Left renal cortex interstitium (tissue), 4 donors: ENCODE measurements at regions not wholly inside any gene's neighbourhood (a gene's known extent, or its start where the extent isn't known, plus 50 kb on each side); places are given as distances from the start of the nearest gene placed in this dataset.

Experiments
- DNase-seq, 4 donors: peaks; one replicate each; pipeline ENCODE4 v3.0.0-alpha.2; 2013; ENCODE audit warnings: low read depth in 4 of 4, low spot score in 2 of 4, missing footprints in 1 of 4

- no peak for DNase-seq
Measured at GRCh38 chr13:106246242-106246641, 289.2 kb downstream of the EFNB2 start.

GRCh38 chr13:106243011-106243565, 292.4 kb downstream of the EFNB2 start:
- no peak for DNase-seq

- DNase-seq: no peak
Measured at GRCh38 chr13:106241974-106242953, 293.2 kb downstream of the EFNB2 start.

- DNase-seq: no peak
Measured at GRCh38 chr13:106238690-106239089, 296.8 kb downstream of the EFNB2 start.

- DNase-seq: no peak
Measured at GRCh38 chr13:106234636-106235035, 300.8 kb downstream of the EFNB2 start.

- no peak for DNase-seq
Measured at GRCh38 chr13:106233134-106233735, 302.2 kb downstream of the EFNB2 start.

GRCh38 chr13:106232681-106233080, 302.8 kb downstream of the EFNB2 start:
- DNase-seq: no peak

- DNase-seq: no peak
Measured at GRCh38 chr13:106230450-106230849, 305.0 kb downstream of the EFNB2 start.

GRCh38 chr13:106225126-106225525, 310.3 kb downstream of the EFNB2 start:
- no peak for DNase-seq

- no peak for DNase-seq
Measured at GRCh38 chr13:106220211-106220610, 315.3 kb downstream of the EFNB2 start.

- no peak for DNase-seq
Measured at GRCh38 chr13:106213028-106213757, 322.3 kb downstream of the EFNB2 start.

GRCh38 chr13:106212386-106213010, 323.0 kb downstream of the EFNB2 start:
- no peak for DNase-seq

- DNase-seq: no peak
Measured at GRCh38 chr13:106210324-106210723, 325.1 kb downstream of the EFNB2 start.

GRCh38 chr13:106205871-106206270, 329.6 kb downstream of the EFNB2 start:
- no peak for DNase-seq

GRCh38 chr13:106197496-106197895, 338.0 kb downstream of the EFNB2 start:
- no peak for DNase-seq

GRCh38 chr13:106187501-106188095, 347.9 kb downstream of the EFNB2 start:
- no peak for DNase-seq

- DNase-seq: no peak
Measured at GRCh38 chr13:106187101-106187500, 348.4 kb downstream of the EFNB2 start.

- no peak for DNase-seq
Measured at GRCh38 chr13:106186366-106187030, 349.0 kb downstream of the EFNB2 start.

- no peak for DNase-seq
Measured at GRCh38 chr13:106184790-106185189, 350.7 kb downstream of the EFNB2 start.
